ENCODE measurements at regions not wholly inside any gene's neighbourhood (a gene's known extent, or its start where the extent isn't known, plus 50 kb on each side); places are given as distances from the start of the nearest gene placed in this dataset.

DNA sequence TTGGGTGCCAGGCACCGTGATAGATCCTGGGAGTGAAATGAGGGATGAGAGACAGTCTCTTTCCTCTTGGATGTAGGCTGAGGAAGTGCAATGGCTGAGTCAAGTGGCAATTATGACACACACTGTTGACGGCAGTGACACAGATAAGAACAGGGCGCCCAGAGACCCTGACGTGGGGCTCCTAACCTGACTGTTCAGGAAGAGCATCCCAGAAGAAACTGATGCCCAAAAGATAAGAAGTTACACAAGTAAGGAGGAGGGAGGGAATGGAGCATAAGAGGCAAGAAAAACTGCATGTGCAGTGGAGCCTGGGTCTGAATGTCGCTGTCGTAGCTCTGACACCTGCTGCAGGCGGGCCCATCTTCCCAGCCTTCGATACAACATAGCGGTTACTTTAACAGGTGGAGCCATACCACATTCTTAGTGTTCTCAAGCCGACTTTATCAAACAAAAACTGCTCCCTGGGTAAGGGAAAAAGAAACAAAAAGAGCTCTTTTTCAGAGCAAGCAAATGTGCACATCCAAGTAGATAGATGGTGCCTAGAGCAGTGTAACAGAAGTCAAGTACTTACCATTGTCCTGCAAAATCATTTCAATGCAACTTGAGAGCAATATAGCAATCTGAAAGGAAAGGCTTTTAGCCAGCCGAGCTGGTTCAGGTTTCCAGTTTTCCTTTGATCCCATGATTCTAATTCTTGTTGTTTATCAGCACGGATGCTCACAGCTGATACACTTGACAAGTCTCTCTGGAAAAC is 463.9 kb upstream of the JARID2 start:
- TF ChIP-seq, protein P1, sequence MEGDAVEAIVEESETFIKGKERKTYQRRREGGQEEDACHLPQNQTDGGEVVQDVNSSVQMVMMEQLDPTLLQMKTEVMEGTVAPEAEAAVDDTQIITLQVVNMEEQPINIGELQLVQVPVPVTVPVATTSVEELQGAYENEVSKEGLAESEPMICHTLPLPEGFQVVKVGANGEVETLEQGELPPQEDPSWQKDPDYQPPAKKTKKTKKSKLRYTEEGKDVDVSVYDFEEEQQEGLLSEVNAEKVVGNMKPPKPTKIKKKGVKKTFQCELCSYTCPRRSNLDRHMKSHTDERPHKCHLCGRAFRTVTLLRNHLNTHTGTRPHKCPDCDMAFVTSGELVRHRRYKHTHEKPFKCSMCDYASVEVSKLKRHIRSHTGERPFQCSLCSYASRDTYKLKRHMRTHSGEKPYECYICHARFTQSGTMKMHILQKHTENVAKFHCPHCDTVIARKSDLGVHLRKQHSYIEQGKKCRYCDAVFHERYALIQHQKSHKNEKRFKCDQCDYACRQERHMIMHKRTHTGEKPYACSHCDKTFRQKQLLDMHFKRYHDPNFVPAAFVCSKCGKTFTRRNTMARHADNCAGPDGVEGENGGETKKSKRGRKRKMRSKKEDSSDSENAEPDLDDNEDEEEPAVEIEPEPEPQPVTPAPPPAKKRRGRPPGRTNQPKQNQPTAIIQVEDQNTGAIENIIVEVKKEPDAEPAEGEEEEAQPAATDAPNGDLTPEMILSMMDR (IDR thresholded peaks at IDR 0.05; ENCODE audit: poor library complexity): no peak
- TF ChIP-seq EZH2 (IDR thresholded peaks at IDR 0.05; ENCODE audit: borderline replicate concordance): no peak
- TF ChIP-seq EZH2phosphoT487 (IDR thresholded peaks at IDR 0.05; ENCODE audit: low read depth, severe bottlenecking, unreplicated experiment): no peak
